PC-3 (cell line): ENCODE measurements at regions not wholly inside any gene's neighbourhood (a gene's known extent, or its start where the extent isn't known, plus 50 kb on each side); places are given as distances from the start of the nearest gene placed in this dataset.
"Not testable (repeated sequence)": the region's sequence is repeated elsewhere in the genome, so short reads cannot be mapped to it uniquely, and the experiment has no call there.

ENCODE experiments used
- ATAC-seq: fragments of 200-7000 bp; cut with Tn5 transposase; 2 replicates; pipeline ENCODE4 v1.9.1; 2020; ENCODE audit warnings: mild to moderate bottlenecking, moderate library complexity
- BruUV-seq: library from RNA; stranded (reverse); fragments of 400-500 nt; replicated peaks from 2 replicates; lab custom pipeline; 2021; lab: Mats Ljungman, UMichigan
- CTCF ChIA-PET: fragments of 300-600 bp; sonication (Branson Sonifier 250); formaldehyde crosslinking; loops from one replicate; lab custom pipeline; 2022; ENCODE audit warnings: antibody characterized with exemption; lab: Charles Lee
- POLR2A ChIA-PET: fragments of 300-600 bp; sonication (Branson Sonifier 250); formaldehyde crosslinking; loops from one replicate; lab custom pipeline; 2022; ENCODE audit warnings: antibody characterized with exemption; ENCODE audit not compliant: unreplicated experiment; lab: Charles Lee
- DNase-seq: peaks from one replicate; pipeline ENCODE4 v3.0.0-alpha.2; 2015
- H2AFZ ChIP-seq: fragments of 300-600 bp; sonication (generic); 2 replicates; pipeline ENCODE4 v1.6.0; 2016; ENCODE audit warnings: antibody characterized with exemption, low read length
- H3F3A ChIP-seq: fragments of 300-600 bp; sonication (generic); one replicate; pipeline ENCODE4 v1.6.0; 2017; ENCODE audit warnings: antibody characterized with exemption, low read length, control low read depth, mild to moderate bottlenecking; ENCODE audit not compliant: unreplicated experiment
- H3K27ac ChIP-seq: fragments of 300-600 bp; sonication (generic); 2 replicates; pipeline ENCODE4 v1.5.1; 2016; ENCODE audit warnings: mild to moderate bottlenecking, low read length
- H3K27me3 ChIP-seq: fragments of 300-600 bp; sonication (generic); 2 replicates; pipeline ENCODE4 v1.6.1; 2016; ENCODE audit warnings: low read length, mixed read lengths
- H3K36me3 ChIP-seq: fragments of 300-600 bp; sonication (generic); 2 replicates; pipeline ENCODE4 v1.6.1; 2016; ENCODE audit warnings: low read depth, mixed run types, low read length, mixed read lengths
- H3K4me1 ChIP-seq: fragments of 300-600 bp; sonication (generic); 2 replicates; pipeline ENCODE4 v1.5.1; 2016; ENCODE audit warnings: low read length; ENCODE audit not compliant: insufficient read depth
- H3K4me2 ChIP-seq: fragments of 300-600 bp; sonication (generic); 2 replicates; pipeline ENCODE4 v1.6.0; 2016; ENCODE audit warnings: low read length
- H3K4me3 ChIP-seq: fragments of 300-600 bp; sonication (generic); 2 replicates; pipeline ENCODE4 v1.5.1; 2016; ENCODE audit warnings: mild to moderate bottlenecking, low read length, mixed read lengths
- H3K79me2 ChIP-seq: fragments of 300-600 bp; sonication (generic); 2 replicates; pipeline ENCODE4 v1.6.1; 2017; ENCODE audit warnings: low read length, mixed read lengths
- H3K9ac ChIP-seq: fragments of 300-600 bp; sonication (generic); 2 replicates; pipeline ENCODE4 v1.6.0; 2016; ENCODE audit warnings: mild to moderate bottlenecking, low read length
- H3K9me2 ChIP-seq: fragments of 300-600 bp; sonication (generic); replicated peaks from 2 replicates; pipeline ENCODE4 v1.6.1; 2016; ENCODE audit warnings: mixed run types, low read length, mixed read lengths
- H3K9me3 ChIP-seq: fragments of 300-600 bp; sonication (generic); 2 replicates; pipeline ENCODE4 v1.6.1; 2016; ENCODE audit warnings: low read length, mixed read lengths
- H4K20me1 ChIP-seq: fragments of 300-600 bp; sonication (generic); 2 replicates; pipeline ENCODE4 v1.6.1; 2016; ENCODE audit warnings: low read length, mixed read lengths
- intact Hi-C: fragments of 100-400 bp; cut with micrococcal nuclease; formaldehyde crosslinking; loops from 2 replicates; pipeline ENCODE4 v1.9.0; 2023

DNA sequence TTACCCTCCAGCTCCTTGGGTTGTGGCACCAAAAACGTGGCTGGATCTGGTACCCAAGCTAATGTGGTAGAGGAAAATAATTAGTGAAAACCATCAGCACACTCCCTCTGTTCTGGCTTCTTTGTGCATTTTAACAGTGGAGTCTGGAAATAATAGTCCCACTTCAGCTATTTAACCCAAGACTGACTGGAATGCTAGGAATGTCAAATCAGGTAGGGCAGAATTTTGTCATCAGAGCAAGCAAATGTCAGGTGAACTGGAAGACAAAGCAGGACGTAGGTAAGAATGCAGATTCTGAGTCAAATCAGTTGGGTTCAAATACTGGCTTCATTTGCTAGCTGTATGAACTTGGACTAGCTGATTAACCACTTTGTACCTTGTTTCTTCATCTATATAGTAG lies 144.0 kb upstream of the SPATA31A3 start:
- H3K4me2 ChIP-seq, DNase-seq, H3K4me3 ChIP-seq, CTCF ChIA-PET, intact Hi-C loops, ATAC-seq, H2AFZ ChIP-seq, H3K79me2 ChIP-seq, H3K9me3 ChIP-seq, H3K27me3 ChIP-seq, H3K9ac ChIP-seq, H3K36me3 ChIP-seq, H4K20me1 ChIP-seq, H3K27ac ChIP-seq, H3K4me1 ChIP-seq, H3K9me2 ChIP-seq, POLR2A ChIA-PET, H3F3A ChIP-seq, BruUV-seq: not testable (repeated sequence)

- H3K27ac ChIP-seq, BruUV-seq, intact Hi-C loops: not testable (repeated sequence)
These were observed 140.8 kb upstream of the SPATA31A3 start for GRCh38 chr9:67133124-67133523.

DNA sequence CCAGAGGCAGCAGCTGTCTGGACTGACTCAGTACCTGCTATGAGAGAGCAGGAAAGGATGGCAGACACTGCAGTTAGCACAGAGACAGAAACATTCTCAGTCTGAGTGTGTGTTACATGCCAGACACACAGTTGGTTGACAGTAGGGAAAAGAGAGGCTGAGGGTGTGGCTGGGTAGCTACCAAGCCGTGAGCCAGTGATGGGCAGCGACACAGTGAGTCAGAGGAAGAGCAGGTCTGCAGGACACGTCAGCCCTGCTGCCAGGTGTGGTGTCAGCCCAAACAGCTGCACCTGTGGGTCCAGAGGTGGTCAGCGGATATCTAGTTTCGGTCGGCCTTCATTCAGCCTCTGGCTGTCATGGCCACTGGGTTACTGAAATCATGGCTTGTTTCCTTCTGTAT lies 124.4 kb upstream of the SPATA31A3 start:
- intact Hi-C loops, H3K4me2 ChIP-seq, H3K4me3 ChIP-seq, H2AFZ ChIP-seq, H3F3A ChIP-seq, CTCF ChIA-PET, H3K79me2 ChIP-seq, H4K20me1 ChIP-seq, H3K9ac ChIP-seq, POLR2A ChIA-PET, H3K9me3 ChIP-seq, H3K36me3 ChIP-seq, H3K27ac ChIP-seq, BruUV-seq, H3K9me2 ChIP-seq, DNase-seq, H3K4me1 ChIP-seq, H3K27me3 ChIP-seq: not testable (repeated sequence)
- peak; percentile 97 for ATAC-seq

More at GRCh38 chr9:67133124-67133523, 140.8 kb upstream of the SPATA31A3 start:
- H3K27me3 ChIP-seq, H3K4me2 ChIP-seq, H4K20me1 ChIP-seq, H2AFZ ChIP-seq, H3K4me1 ChIP-seq, ATAC-seq, H3K9ac ChIP-seq, H3F3A ChIP-seq, H3K4me3 ChIP-seq, H3K9me3 ChIP-seq, H3K79me2 ChIP-seq, DNase-seq, H3K36me3 ChIP-seq, H3K9me2 ChIP-seq, CTCF ChIA-PET, POLR2A ChIA-PET: not testable (repeated sequence)

- DNase-seq, H3K9ac ChIP-seq, ATAC-seq, H3F3A ChIP-seq, H3K27me3 ChIP-seq, H3K36me3 ChIP-seq, CTCF ChIA-PET, H3K4me1 ChIP-seq, H3K4me2 ChIP-seq, BruUV-seq, H4K20me1 ChIP-seq, H3K79me2 ChIP-seq, POLR2A ChIA-PET, H3K9me2 ChIP-seq, H3K27ac ChIP-seq, H3K9me3 ChIP-seq, H2AFZ ChIP-seq, H3K4me3 ChIP-seq, intact Hi-C loops: not testable (repeated sequence)
These were observed 119.8 kb upstream of the SPATA31A3 start for GRCh38 chr9:67112148-67112547.

- H3K4me1 ChIP-seq, H3K4me2 ChIP-seq, H3K27me3 ChIP-seq, H2AFZ ChIP-seq, DNase-seq, H3K9ac ChIP-seq, H3K9me2 ChIP-seq, H3K36me3 ChIP-seq, ATAC-seq, CTCF ChIA-PET, POLR2A ChIA-PET, H3K27ac ChIP-seq, H4K20me1 ChIP-seq, H3F3A ChIP-seq, H3K4me3 ChIP-seq, H3K79me2 ChIP-seq, H3K9me3 ChIP-seq, intact Hi-C loops, BruUV-seq: not testable (repeated sequence)
These were observed 119.4 kb upstream of the SPATA31A3 start for GRCh38 chr9:67111733-67112132.

GRCh38 chr9:67109859-67110258 lies 117.5 kb upstream of the SPATA31A3 start:
- H3K9me2 ChIP-seq, H3K9ac ChIP-seq, H3F3A ChIP-seq, H2AFZ ChIP-seq, BruUV-seq, H3K79me2 ChIP-seq, POLR2A ChIA-PET, H4K20me1 ChIP-seq, H3K27me3 ChIP-seq, DNase-seq, intact Hi-C loops, ATAC-seq, H3K4me1 ChIP-seq, H3K27ac ChIP-seq, H3K4me2 ChIP-seq, CTCF ChIA-PET, H3K36me3 ChIP-seq, H3K4me3 ChIP-seq, H3K9me3 ChIP-seq: not testable (repeated sequence)

- ATAC-seq, H3K4me3 ChIP-seq, H3K4me2 ChIP-seq, H2AFZ ChIP-seq, DNase-seq, H3K9me2 ChIP-seq, POLR2A ChIA-PET, CTCF ChIA-PET, H4K20me1 ChIP-seq, BruUV-seq, intact Hi-C loops, H3K27me3 ChIP-seq, H3K9ac ChIP-seq, H3K79me2 ChIP-seq, H3F3A ChIP-seq, H3K36me3 ChIP-seq, H3K4me1 ChIP-seq, H3K27ac ChIP-seq, H3K9me3 ChIP-seq: not testable (repeated sequence)
These were observed 114.3 kb upstream of the SPATA31A3 start for GRCh38 chr9:67106659-67107058.
